ENCODE measurements at regions not wholly inside any gene's neighbourhood (a gene's known extent, or its start where the extent isn't known, plus 50 kb on each side); places are given as distances from the start of the nearest gene placed in this dataset.
"Not testable (repeated sequence)": the region's sequence is repeated elsewhere in the genome, so short reads cannot be mapped to it uniquely, and the experiment has no call there.

DNA sequence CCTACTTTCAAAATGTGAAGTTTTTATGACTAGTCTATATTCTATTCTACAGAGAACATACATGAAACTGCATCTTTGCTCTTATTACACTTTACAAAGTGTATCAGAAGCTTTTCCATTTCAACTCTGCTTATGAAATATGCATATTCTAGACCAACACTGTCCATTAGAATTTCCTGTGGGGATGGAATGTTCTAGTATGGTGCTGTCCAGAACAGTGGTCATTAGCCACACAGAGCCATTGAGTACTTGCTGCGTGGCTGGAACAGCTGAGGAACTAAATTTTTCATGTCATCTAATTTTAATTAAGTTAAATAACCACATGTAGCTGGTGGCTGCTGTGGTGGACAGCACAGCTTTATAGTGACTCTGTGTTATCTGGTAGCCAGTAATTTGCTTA lies 105.9 kb upstream of the PDE10A start:
- H3K4me3 ChIP-seq: no peak overlapping the region
- H3K27ac ChIP-seq: no peak overlapping the region
- H3K36me3 ChIP-seq (ENCODE audit: insufficient read depth, low read length): no peaks in the 10 kb centered on the region
- no peak for TF ChIP-seq FOXP2 (optimal IDR thresholded peaks at IDR 0.05; ENCODE audit: control extremely low read depth, extremely low read length, insufficient read depth)
- TF ChIP-seq EZH2 (IDR thresholded peaks at IDR 0.05): no peak
- TF ChIP-seq POLR2AphosphoS5 (IDR thresholded peaks at IDR 0.05; ENCODE audit: borderline replicate concordance, low read depth, low read length): no peak
- H3K9ac ChIP-seq (ENCODE audit: insufficient read length): no peak overlapping the region
- no peaks in the 10 kb centered on the region for H3K9me3 ChIP-seq (ENCODE audit: low read depth, low read length)
- DNase-seq (ENCODE audit: low read depth, low spot score): no peak

DNA sequence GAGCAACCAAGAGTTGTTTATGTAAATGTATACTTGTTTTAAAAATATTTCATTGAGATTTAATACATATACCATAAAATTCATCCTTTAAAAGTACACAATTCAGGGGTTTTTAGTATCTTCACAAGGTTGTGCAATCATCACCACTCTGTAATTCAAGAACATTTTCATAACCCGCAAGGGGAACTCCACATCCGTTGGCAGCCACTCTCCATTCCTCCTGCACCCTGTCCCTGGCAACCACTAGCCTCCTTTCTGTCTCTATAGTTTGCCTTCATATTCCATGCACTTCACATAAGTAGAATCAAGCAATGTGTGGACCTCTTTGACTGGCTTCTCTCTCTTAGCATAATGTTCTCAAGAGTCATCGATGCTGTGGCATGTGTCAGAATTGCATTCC lies 104.2 kb upstream of the PDE10A start:
- Histone ChIP-seq H3K9ac (ENCODE audit: insufficient read length) (no peak overlapping the region), H3K4me3 (no peak overlapping the region), H3K36me3 (ENCODE audit: insufficient read depth, low read length) (no peaks in the 10 kb centered on the region), H3K9me3 (ENCODE audit: low read depth, low read length) (no peaks in the 10 kb centered on the region), H3K27ac (no peak overlapping the region)
- TF ChIP-seq EZH2 (IDR thresholded peaks at IDR 0.05) (no peak), POLR2AphosphoS5 (IDR thresholded peaks at IDR 0.05; ENCODE audit: borderline replicate concordance, low read depth, low read length) (no peak), FOXP2 (optimal IDR thresholded peaks at IDR 0.05; ENCODE audit: control extremely low read depth, extremely low read length, insufficient read depth) (no peak)
- no peak for DNase-seq (ENCODE audit: low read depth, low spot score)

DNA sequence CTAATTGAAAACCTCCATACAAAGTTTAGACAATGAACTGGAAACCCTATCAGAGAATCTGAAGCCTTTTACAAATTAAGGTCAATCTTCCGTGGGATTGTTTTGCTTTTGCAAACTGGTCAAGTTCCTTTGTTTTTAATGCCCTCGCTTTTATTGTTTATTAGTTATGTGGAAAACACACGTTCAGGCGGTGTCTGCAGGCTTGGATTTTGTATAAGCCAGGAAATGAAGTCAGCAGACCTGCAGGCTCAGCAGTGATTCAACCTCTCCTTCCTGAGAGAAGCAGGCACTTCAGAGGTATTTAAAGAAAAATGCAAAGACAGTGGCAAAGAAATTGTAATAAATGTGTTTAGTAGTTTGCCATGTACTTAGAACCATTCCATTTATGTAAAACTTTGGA lies 103.4 kb upstream of the PDE10A start:
- DNase-seq (ENCODE audit: low read depth, low spot score): no peak
- TF ChIP-seq EZH2 (IDR thresholded peaks at IDR 0.05): no peak
- no peak for TF ChIP-seq FOXP2 (optimal IDR thresholded peaks at IDR 0.05; ENCODE audit: control extremely low read depth, extremely low read length, insufficient read depth)
- TF ChIP-seq POLR2AphosphoS5 (IDR thresholded peaks at IDR 0.05; ENCODE audit: borderline replicate concordance, low read depth, low read length): no peak
- H3K36me3 ChIP-seq (ENCODE audit: insufficient read depth, low read length): no peaks in the 10 kb centered on the region
- no peaks in the 10 kb centered on the region for H3K9me3 ChIP-seq (ENCODE audit: low read depth, low read length)
- no peak overlapping the region for H3K27ac ChIP-seq
- H3K4me3 ChIP-seq: no peak overlapping the region
- no peak overlapping the region for H3K9ac ChIP-seq (ENCODE audit: insufficient read length)

DNA sequence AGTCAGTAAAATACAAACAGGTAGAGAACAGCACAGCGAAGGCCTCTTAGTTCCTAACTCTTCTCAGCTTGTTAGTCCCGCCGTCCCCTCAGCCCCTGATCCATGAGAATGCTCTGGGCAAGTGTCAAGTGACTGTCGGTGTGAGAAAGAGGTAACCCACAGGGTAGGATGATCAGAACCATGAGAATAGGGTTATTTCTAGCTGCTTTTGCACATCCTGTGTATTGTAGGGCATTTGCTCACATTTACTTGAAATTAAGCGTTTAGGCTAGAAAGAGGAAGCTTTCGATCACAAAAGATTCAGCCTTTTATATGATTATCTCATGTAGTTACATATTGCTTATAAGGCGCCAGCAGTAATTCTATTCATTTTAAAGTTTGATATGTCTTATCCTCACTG lies 103.0 kb upstream of the PDE10A start:
- no peak overlapping the region for H3K27ac ChIP-seq
- no peaks in the 10 kb centered on the region for H3K9me3 ChIP-seq (ENCODE audit: low read depth, low read length)
- TF ChIP-seq EZH2 (IDR thresholded peaks at IDR 0.05) (no peak), POLR2AphosphoS5 (IDR thresholded peaks at IDR 0.05; ENCODE audit: borderline replicate concordance, low read depth, low read length) (no peak), FOXP2 (optimal IDR thresholded peaks at IDR 0.05; ENCODE audit: control extremely low read depth, extremely low read length, insufficient read depth) (no peak)
- DNase-seq (ENCODE audit: low read depth, low spot score): no peak
- no peaks in the 10 kb centered on the region for H3K36me3 ChIP-seq (ENCODE audit: insufficient read depth, low read length)
- H3K9ac ChIP-seq (ENCODE audit: insufficient read length): no peak overlapping the region
- no peak overlapping the region for H3K4me3 ChIP-seq

DNA sequence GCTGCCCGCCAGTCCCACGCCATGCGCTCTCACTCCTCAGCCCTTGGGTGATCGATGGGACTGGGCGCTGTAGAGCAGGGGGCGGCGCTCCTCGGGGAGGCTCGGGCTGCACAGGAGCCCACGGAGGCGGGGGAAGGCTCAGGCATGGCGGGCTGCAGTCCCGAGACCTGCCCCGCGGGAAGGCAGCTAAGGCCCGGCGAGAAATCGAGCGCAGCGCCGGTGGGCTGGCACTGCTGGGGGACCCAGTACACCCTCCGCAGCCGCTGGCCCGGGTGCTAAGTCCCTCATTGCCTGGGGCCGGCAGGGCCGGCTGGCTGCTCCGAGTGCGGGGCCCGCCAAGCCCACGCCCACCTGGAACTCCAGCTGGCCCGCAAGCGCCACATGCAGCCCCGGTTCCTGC lies 102.2 kb upstream of the PDE10A start:
- H3K9ac ChIP-seq (ENCODE audit: insufficient read length); H3K27ac ChIP-seq; H3K36me3 ChIP-seq (ENCODE audit: insufficient read depth, low read length); H3K9me3 ChIP-seq (ENCODE audit: low read depth, low read length); DNase-seq (ENCODE audit: low read depth, low spot score); H3K4me3 ChIP-seq: not testable (repeated sequence)

DNA sequence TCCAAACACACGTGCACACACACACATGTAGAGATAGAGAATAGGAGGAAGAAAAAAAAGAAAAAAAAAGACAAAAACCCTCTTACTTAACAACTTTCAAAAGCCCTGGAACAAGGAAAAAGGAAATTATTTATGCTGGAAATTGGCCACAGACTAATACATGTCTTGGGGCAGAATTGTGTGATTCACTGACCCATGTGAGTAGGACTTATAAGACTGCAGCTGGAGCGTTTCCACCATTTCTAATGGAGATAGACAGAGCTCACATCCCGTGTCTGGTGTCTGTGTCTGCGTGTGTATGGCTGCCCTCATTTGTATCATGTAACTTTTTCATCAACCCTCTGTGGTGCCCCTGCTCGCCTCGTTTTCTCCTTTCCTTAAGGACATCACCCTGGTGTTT lies 99.8 kb upstream of the PDE10A start:
- TF ChIP-seq EZH2 (IDR thresholded peaks at IDR 0.05) (no peak), FOXP2 (optimal IDR thresholded peaks at IDR 0.05; ENCODE audit: control extremely low read depth, extremely low read length, insufficient read depth) (no peak), POLR2AphosphoS5 (IDR thresholded peaks at IDR 0.05; ENCODE audit: borderline replicate concordance, low read depth, low read length) (no peak)

DNA sequence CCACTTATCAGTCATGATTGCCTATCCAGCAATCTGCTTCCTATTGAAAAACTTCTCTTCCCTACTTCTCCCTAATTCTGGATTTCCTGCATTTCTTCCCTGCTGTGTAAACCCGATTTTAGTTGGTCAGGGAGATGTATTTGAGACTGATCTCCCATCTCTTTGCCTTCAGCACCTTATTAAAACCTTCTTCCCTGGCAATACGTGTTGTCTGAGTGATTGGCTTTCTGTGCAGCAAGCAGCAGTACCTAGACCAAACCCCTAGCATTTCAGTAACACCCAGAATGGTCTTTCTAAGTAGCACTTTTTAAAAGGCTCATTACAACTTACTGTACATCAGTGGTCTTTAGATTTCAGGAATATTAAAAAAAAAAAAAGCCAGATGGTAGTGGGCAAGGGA lies 99.1 kb upstream of the PDE10A start:
- no peaks in the 10 kb centered on the region for H3K36me3 ChIP-seq (ENCODE audit: insufficient read depth, low read length)
- H3K9ac ChIP-seq (ENCODE audit: insufficient read length): no peak overlapping the region
- TF ChIP-seq EZH2 (IDR thresholded peaks at IDR 0.05): no peak
- no peak for TF ChIP-seq FOXP2 (optimal IDR thresholded peaks at IDR 0.05; ENCODE audit: control extremely low read depth, extremely low read length, insufficient read depth)
- no peak for TF ChIP-seq POLR2AphosphoS5 (IDR thresholded peaks at IDR 0.05; ENCODE audit: borderline replicate concordance, low read depth, low read length)
- H3K9me3 ChIP-seq (ENCODE audit: low read depth, low read length): no peaks in the 10 kb centered on the region
- H3K4me3 ChIP-seq: no peak overlapping the region
- H3K27ac ChIP-seq: no peak overlapping the region
- DNase-seq (ENCODE audit: low read depth, low spot score): no peak

More for the DNA sequence above, 99.8 kb upstream of the PDE10A start:
- no peaks in the 10 kb centered on the region for H3K36me3 ChIP-seq (ENCODE audit: insufficient read depth, low read length)
- H3K4me3 ChIP-seq: no peak overlapping the region
- no peaks in the 10 kb centered on the region for H3K9me3 ChIP-seq (ENCODE audit: low read depth, low read length)
- no peak overlapping the region for H3K9ac ChIP-seq (ENCODE audit: insufficient read length)
- H3K27ac ChIP-seq: no peak overlapping the region
- no peak for DNase-seq (ENCODE audit: low read depth, low spot score)

DNA sequence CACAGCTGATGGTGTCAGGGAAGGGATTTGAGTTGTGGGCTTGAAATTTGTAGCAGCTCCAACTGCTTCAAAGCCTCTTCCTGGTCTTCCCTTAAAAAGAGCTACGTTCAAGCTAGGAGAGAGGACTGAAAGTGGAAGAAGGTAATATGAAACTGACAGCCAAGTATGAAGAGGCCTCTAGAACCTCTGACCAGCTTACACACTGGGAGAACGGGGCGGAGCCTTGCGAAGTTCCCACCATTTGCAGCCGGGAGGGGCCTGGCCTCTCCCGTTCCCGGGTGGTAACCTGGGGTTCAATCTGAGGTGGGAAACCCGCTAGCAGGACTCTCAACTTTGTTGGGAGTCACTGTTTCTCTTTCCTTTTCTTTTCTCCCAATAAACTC lies 97.8 kb upstream of the PDE10A start:
- TF ChIP-seq EZH2 (IDR thresholded peaks at IDR 0.05) (no peak), FOXP2 (optimal IDR thresholded peaks at IDR 0.05; ENCODE audit: control extremely low read depth, extremely low read length, insufficient read depth) (no peak), POLR2AphosphoS5 (IDR thresholded peaks at IDR 0.05; ENCODE audit: borderline replicate concordance, low read depth, low read length) (no peak)
- Histone ChIP-seq H3K36me3 (ENCODE audit: insufficient read depth, low read length) (no peaks in the 10 kb centered on the region), H3K9me3 (ENCODE audit: low read depth, low read length) (no peaks in the 10 kb centered on the region), H3K4me3 (no peak overlapping the region), H3K27ac (no peak overlapping the region), H3K9ac (ENCODE audit: insufficient read length) (no peak overlapping the region)
- DNase-seq (ENCODE audit: low read depth, low spot score): no peak

DNA sequence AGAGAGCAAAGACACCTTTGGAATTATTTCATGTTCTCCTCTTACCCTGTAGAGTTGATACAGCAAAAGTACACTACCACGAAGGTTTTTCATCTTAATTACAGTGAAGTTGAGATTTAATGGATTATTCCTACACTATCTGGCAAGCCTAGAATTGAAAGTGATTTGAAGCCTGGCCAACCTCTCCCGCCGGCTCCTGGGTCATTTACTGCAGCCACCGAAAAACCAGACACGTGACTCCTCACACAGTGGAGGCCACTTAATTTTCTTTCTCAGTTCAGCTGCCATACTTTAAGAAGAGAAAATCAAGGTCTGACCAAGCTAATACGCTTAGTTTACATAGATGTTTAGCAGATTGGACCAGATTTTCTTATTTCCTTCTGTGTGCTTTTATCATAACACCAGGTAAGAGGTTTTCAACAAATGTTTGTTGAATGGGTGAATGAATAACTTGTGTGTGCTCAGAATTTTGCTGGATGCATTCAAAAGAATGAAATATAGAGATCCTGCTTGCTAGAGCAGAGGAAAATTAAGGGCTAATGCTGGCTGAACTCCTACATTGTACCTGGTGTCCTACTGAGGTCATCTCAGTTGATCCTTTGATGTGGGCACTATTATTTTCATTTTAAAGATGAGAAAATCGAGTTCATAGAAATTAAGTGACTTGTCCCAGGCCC lies 97.2 kb upstream of the PDE10A start:
- no peak overlapping the region for H3K9ac ChIP-seq (ENCODE audit: insufficient read length)
- no peaks in the 10 kb centered on the region for H3K9me3 ChIP-seq (ENCODE audit: low read depth, low read length)
- no peak overlapping the region for H3K27ac ChIP-seq
- no peaks in the 10 kb centered on the region for H3K36me3 ChIP-seq (ENCODE audit: insufficient read depth, low read length)
- H3K4me3 ChIP-seq: no peak overlapping the region
- no peak for DNase-seq (ENCODE audit: low read depth, low spot score)
- TF ChIP-seq POLR2AphosphoS5 (IDR thresholded peaks at IDR 0.05; ENCODE audit: borderline replicate concordance, low read depth, low read length): no peak
- no peak for TF ChIP-seq FOXP2 (optimal IDR thresholded peaks at IDR 0.05; ENCODE audit: control extremely low read depth, extremely low read length, insufficient read depth)
- no peak for TF ChIP-seq EZH2 (IDR thresholded peaks at IDR 0.05)

All from SK-N-MC (cell line).